Activated CD4-positive, alpha-beta T cell treated with anti-CD3 and anti-CD28 coated beads for 36 hours (primary cell): ENCODE measurements at regions not wholly inside any gene's neighbourhood (a gene's known extent, or its start where the extent isn't known, plus 50 kb on each side); places are given as distances from the start of the nearest gene placed in this dataset.

Experiments used
- ATAC-seq: fragments of 200-7000 bp; cut with Tn5 transposase; one replicate; pipeline ENCODE4 v1.10.0; 2021; ENCODE audit warnings: mild to moderate bottlenecking, moderate library complexity
- CTCF ChIA-PET: fragments of 350-600 bp; sonication (Branson Sonifier 250); formaldehyde crosslinking; loops from one replicate; lab custom pipeline; 2021; ENCODE audit warnings: antibody characterized with exemption; lab: Charles Lee
- POLR2A ChIA-PET: fragments of 350-600 bp; sonication (Branson Sonifier 250); formaldehyde crosslinking; loops from one replicate; lab custom pipeline; 2021; ENCODE audit warnings: antibody characterized with exemption, inconsistent platforms; lab: Charles Lee
- DNase-seq: peaks from one replicate; pipeline ENCODE4 v3.0.0-alpha.2; 2020
- H3K27ac Mint-ChIP-seq: one replicate; pipeline ENCODE4 v1.8.0; 2021; ENCODE audit warnings: mixed read lengths
- H3K27me3 Mint-ChIP-seq: one replicate; pipeline ENCODE4 v1.8.0; 2021; ENCODE audit warnings: mixed read lengths
- H3K36me3 Mint-ChIP-seq: one replicate; pipeline ENCODE4 v1.8.0; 2021; ENCODE audit warnings: low read depth, mixed read lengths
- H3K4me1 Mint-ChIP-seq: one replicate; pipeline ENCODE4 v1.8.0; 2021; ENCODE audit warnings: mixed read lengths
- H3K4me3 Mint-ChIP-seq: one replicate; pipeline ENCODE4 v1.8.0; 2021; ENCODE audit warnings: mild to moderate bottlenecking, moderate library complexity, mixed read lengths
- H3K9me3 Mint-ChIP-seq: one replicate; pipeline ENCODE4 v1.8.0; 2021; ENCODE audit warnings: low read depth, mixed read lengths
- intact Hi-C, 2 experiments: fragments of 100-400 bp; cut with DNase I in 1 of 2; cut with micrococcal nuclease in 1 of 2; formaldehyde crosslinking; loops; one replicate each; pipeline versions ENCODE4 v1.14.2 to v1.15.1; 2022 to 2024; cut with DNase I, micrococcal nuclease

DNA sequence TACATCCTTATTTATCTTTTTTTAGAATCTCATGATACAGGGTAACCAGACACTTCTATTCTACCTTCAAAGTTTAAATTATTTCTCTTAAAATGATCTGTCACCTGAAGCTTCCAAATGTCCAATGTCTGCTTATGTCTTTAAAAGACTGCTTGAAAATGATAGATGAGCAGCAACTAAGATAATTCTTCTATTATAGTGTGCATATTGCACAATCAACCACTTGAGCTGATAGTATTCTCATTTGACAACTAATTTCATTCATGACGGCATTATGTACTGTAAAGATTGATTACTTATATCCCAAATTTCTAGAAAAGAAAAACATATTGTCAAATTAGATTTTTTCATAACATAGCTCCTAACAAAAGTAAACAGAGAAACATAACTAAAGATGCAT lies 1478.2 kb upstream of the MIR17HG start:
- ChIA-PET CTCF (no interaction called here), POLR2A (no interaction called here)
- DNase-seq = no peak
- ATAC-seq = no peak
- Mint-ChIP-seq H3K27me3 (no peaks in the 10 kb centered on the region), H3K27ac (no peak overlapping the region), H3K4me3 (no peak overlapping the region), H3K36me3 (no peaks in the 10 kb centered on the region), H3K4me1 (no peaks in the 10 kb centered on the region), H3K9me3 (peaks cover 9% of the 10 kb centered on the region)
- intact Hi-C loops = no loop called here

DNA sequence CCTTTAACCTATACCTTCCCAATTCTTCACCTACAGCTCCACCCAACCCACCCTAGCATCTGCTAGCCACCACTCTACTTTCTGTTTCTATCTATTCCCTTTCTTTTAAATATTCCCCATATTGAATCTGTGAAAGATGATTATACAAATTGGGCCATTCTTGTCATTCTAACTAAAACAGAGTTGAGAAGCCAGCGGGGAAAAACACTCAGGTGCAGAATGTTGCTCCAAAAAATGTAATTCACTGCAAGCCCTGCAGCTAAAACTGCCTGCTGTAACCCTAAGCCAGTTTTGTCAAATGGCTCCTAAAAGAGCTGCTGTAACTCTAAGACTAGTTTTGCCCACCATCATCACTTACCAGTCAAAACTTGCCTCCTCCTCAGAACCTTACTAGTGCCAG lies 1468.6 kb upstream of the MIR17HG start:
- Mint-ChIP-seq H3K4me3 (no peak overlapping the region), H3K27me3 (no peaks in the 10 kb centered on the region), H3K36me3 (no peaks in the 10 kb centered on the region), H3K9me3 (peaks cover 2% of the 10 kb centered on the region), H3K27ac (no peak overlapping the region), H3K4me1 (no peaks in the 10 kb centered on the region)
- ATAC-seq (no peak), DNase-seq (no peak)
- intact Hi-C loops = no loop called here
- ChIA-PET POLR2A (no interaction called here), CTCF (no interaction called here)

DNA sequence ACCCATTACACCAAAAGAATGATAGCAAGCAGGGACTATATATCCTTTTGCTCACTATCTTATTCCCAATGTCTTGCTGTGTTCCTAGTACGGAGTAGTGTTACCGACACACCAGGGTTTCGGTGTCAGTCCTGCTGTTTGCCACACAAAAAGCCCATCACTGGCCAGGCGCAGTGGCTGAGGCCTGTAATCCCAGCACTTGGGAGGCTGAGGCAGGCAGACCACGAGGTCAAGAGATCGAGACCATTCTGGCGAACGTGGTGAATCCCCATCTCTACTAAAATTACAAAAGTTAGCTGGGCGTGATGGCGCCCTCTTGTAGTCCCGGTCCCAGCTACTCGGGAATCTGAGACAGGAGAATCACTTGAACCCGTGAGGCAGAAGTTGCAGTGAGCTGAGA lies 1467.3 kb upstream of the MIR17HG start:
- Mint-ChIP-seq H3K27ac (no peak overlapping the region), H3K27me3 (no peaks in the 10 kb centered on the region), H3K4me3 (no peak overlapping the region), H3K4me1 (no peaks in the 10 kb centered on the region), H3K36me3 (no peaks in the 10 kb centered on the region), H3K9me3 (peaks cover 10% of the 10 kb centered on the region)
- CTCF ChIA-PET = no interaction called here
- no peak for DNase-seq
- intact Hi-C loops = no loop called here
- no peak for ATAC-seq
- POLR2A ChIA-PET = no interaction called here

GRCh38 chr13:89883893-89884448 lies 1463.5 kb upstream of the MIR17HG start:
- no peak overlapping the region for H3K4me3 Mint-ChIP-seq
- ChIA-PET POLR2A (no interaction called here), CTCF (no interaction called here)
- H3K4me1 Mint-ChIP-seq = no peaks in the 10 kb centered on the region
- ATAC-seq (no peak), DNase-seq (no peak)
- intact Hi-C loops = no loop called here
- H3K27ac Mint-ChIP-seq = no peak overlapping the region
- H3K9me3 Mint-ChIP-seq = peaks cover 12% of the 10 kb centered on the region
- no peaks in the 10 kb centered on the region for H3K27me3 Mint-ChIP-seq
- no peaks in the 10 kb centered on the region for H3K36me3 Mint-ChIP-seq

GRCh38 chr13:89890806-89891205 lies 1456.7 kb upstream of the MIR17HG start:
- no peaks in the 10 kb centered on the region for H3K27me3 Mint-ChIP-seq
- H3K9me3 Mint-ChIP-seq = peaks cover 3% of the 10 kb centered on the region
- intact Hi-C loops = no loop called here
- ATAC-seq (no peak), DNase-seq (no peak)
- no peak overlapping the region for H3K27ac Mint-ChIP-seq
- H3K36me3 Mint-ChIP-seq = no peaks in the 10 kb centered on the region
- no peaks in the 10 kb centered on the region for H3K4me1 Mint-ChIP-seq
- ChIA-PET POLR2A (interaction anchor here (0.6 kb wide), 1 partner anchor 1332 kb away, joined by 3 read pairs; no protein-coding TSS in a partner anchor), CTCF (interaction anchor here (0.7 kb wide), 1 partner anchor 10 kb away, joined by 3 read pairs; no protein-coding TSS in a partner anchor)
- H3K4me3 Mint-ChIP-seq = no peak overlapping the region

DNA sequence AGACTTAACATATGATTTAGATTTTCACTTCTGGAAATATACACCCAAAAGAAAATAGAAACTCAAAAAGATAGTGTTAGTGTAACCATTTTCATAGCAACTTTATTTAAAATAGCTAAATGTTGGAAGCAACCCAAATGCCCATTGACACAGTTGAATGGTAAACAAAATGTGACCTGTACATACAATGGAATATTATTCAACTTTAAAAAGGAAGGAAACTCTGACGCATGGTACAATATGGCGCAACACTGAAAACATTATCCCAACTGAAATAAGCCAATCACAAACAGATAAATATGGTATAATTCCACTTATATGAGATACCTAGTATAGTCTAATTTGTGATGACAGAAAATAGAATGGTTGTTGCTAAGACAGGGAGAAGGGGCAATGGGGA lies 1456.1 kb upstream of the MIR17HG start:
- CTCF ChIA-PET = interaction anchor here (0.7 kb wide), 1 partner anchor 10 kb away, joined by 3 read pairs; no protein-coding TSS in a partner anchor
- no peak for DNase-seq

GRCh38 chr13:89897681-89898080 lies 1449.8 kb upstream of the MIR17HG start:
- H3K4me1 Mint-ChIP-seq = no peaks in the 10 kb centered on the region
- no peaks in the 10 kb centered on the region for H3K27me3 Mint-ChIP-seq
- H3K4me3 Mint-ChIP-seq = no peak overlapping the region
- no peak for ATAC-seq
- H3K36me3 Mint-ChIP-seq = no peaks in the 10 kb centered on the region
- intact Hi-C loops = no loop called here
- ChIA-PET POLR2A (no interaction called here), CTCF (no interaction called here)
- DNase-seq = no peak
- no peak overlapping the region for H3K27ac Mint-ChIP-seq
- peaks cover 6% of the 10 kb centered on the region for H3K9me3 Mint-ChIP-seq

More for the DNA sequence above, 1456.1 kb upstream of the MIR17HG start:
- H3K27ac Mint-ChIP-seq = no peak overlapping the region
- POLR2A ChIA-PET = no interaction called here
- intact Hi-C loops = no loop called here
- no peaks in the 10 kb centered on the region for H3K36me3 Mint-ChIP-seq
- peaks cover 3% of the 10 kb centered on the region for H3K9me3 Mint-ChIP-seq
- ATAC-seq = no peak
- H3K4me3 Mint-ChIP-seq = no peak overlapping the region
- H3K4me1 Mint-ChIP-seq = no peaks in the 10 kb centered on the region
- H3K27me3 Mint-ChIP-seq = no peaks in the 10 kb centered on the region

- Mint-ChIP-seq H3K9me3 (peaks cover 6% of the 10 kb centered on the region), H3K4me3 (no peak overlapping the region), H3K27ac (no peak overlapping the region), H3K36me3 (no peaks in the 10 kb centered on the region), H3K27me3 (no peaks in the 10 kb centered on the region), H3K4me1 (no peaks in the 10 kb centered on the region)
- POLR2A ChIA-PET = no interaction called here
- CTCF ChIA-PET = interaction anchor here (0.7 kb wide), 1 partner anchor 14 kb away, joined by 3 read pairs; no protein-coding TSS in a partner anchor
- no peak for DNase-seq
- intact Hi-C loops = no loop called here
- ATAC-seq = no peak
Measured at GRCh38 chr13:89899302-89900103, 1448.0 kb upstream of the MIR17HG start.

DNA sequence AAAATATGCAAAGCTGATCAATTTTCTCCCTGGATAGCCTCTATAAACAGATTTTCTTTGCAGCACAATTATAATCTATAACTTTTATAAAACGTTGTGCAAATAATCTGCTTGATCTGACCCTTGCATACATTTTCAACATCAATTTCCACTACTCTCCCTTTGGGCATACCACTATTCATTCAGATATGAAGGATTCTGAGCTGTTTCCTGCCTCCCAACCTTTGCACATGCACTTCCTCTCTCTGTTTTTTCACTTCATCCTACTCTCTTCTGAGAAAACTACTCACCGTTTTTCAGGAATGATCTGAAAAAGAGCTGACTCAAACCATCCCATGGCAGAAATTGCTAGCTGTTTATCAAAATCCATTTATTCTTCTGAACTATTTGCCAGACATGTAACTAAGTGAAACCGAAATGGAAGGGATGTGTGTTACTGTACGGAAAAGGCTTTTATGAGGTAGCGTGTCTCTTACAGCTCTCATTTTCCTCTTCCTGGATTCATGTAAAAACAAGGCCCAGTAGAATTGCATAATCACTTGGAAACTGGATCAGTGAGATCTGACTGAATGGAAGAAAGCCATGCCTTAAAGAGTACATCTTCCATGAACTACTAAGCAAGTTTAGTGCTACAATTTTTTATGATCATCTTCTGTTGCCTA lies 1447.3 kb upstream of the MIR17HG start:
- H3K9me3 Mint-ChIP-seq = peaks cover 5% of the 10 kb centered on the region
- no peaks in the 10 kb centered on the region for H3K27me3 Mint-ChIP-seq
- H3K4me3 Mint-ChIP-seq = no peak overlapping the region
- POLR2A ChIA-PET = no interaction called here
- intact Hi-C loops = no loop called here
- no peaks in the 10 kb centered on the region for H3K36me3 Mint-ChIP-seq
- CTCF ChIA-PET = interaction anchor here (0.7 kb wide), 1 partner anchor 15 kb away, joined by 3 read pairs; no protein-coding TSS in a partner anchor
- H3K4me1 Mint-ChIP-seq = no peaks in the 10 kb centered on the region
- no peak for DNase-seq
- ATAC-seq = no peak
- no peak overlapping the region for H3K27ac Mint-ChIP-seq

GRCh38 chr13:89902223-89902622 lies 1445.3 kb upstream of the MIR17HG start:
- H3K27ac Mint-ChIP-seq = no peak overlapping the region
- H3K4me1 Mint-ChIP-seq = no peaks in the 10 kb centered on the region
- ChIA-PET POLR2A (no interaction called here), CTCF (no interaction called here)
- H3K36me3 Mint-ChIP-seq = no peaks in the 10 kb centered on the region
- no peaks in the 10 kb centered on the region for H3K27me3 Mint-ChIP-seq
- intact Hi-C loops = no loop called here
- DNase-seq (no peak), ATAC-seq (no peak)
- no peak overlapping the region for H3K4me3 Mint-ChIP-seq
- H3K9me3 Mint-ChIP-seq = peaks cover 5% of the 10 kb centered on the region

DNA sequence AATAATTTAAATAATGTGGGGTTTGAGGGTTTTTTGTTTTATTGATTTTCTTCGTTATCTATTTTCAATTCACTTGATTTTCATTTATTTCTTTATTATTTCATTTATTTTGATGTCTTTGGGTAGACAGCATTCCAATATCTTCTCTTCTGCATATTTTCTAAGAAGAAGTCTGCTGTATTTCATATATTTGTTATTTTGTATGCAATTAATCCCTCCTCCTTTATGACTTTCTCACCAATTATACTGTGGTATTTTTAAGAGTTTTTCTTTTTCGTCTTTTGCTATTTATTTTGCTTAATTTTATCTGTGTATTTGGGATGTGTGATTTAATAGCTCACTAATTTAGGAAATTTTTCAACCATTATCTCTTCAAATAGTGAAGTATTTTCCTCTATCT lies 1444.4 kb upstream of the MIR17HG start:
- intact Hi-C loops = no loop called here
- Mint-ChIP-seq H3K4me1 (no peaks in the 10 kb centered on the region), H3K36me3 (no peaks in the 10 kb centered on the region), H3K9me3 (peaks cover 5% of the 10 kb centered on the region), H3K27me3 (no peaks in the 10 kb centered on the region), H3K4me3 (no peak overlapping the region), H3K27ac (no peak overlapping the region)
- POLR2A ChIA-PET = no interaction called here
- ATAC-seq = no peak
- CTCF ChIA-PET = no interaction called here
- no peak for DNase-seq

DNA sequence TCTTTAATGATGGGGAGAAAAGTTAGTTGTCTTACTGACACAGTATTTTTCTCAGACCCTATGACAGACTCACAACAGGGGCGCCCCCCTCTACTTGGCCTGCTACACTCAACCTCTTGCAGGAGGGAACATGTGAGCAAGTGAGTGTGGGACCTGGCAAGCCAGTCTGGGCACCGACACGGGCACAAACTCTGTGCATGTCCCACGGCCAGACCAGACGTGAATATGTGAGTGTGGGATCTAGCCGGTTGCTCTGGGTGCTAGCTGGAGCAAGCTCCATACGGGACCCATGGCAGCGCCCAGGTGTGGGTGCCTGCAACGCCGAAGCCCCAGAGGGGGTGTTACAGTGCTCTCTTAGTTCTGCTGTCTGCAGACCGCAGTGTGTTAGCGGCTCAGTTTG lies 1437.3 kb upstream of the MIR17HG start:
- no peak overlapping the region for H3K4me3 Mint-ChIP-seq
- no peak overlapping the region for H3K27ac Mint-ChIP-seq
- no peak for ATAC-seq
- no peaks in the 10 kb centered on the region for H3K36me3 Mint-ChIP-seq
- H3K4me1 Mint-ChIP-seq = no peaks in the 10 kb centered on the region
- H3K27me3 Mint-ChIP-seq = no peaks in the 10 kb centered on the region
- H3K9me3 Mint-ChIP-seq = no peaks in the 10 kb centered on the region
- POLR2A ChIA-PET = no interaction called here
- intact Hi-C loops = no loop called here
- no peak for DNase-seq
- CTCF ChIA-PET = no interaction called here
